Karpas-422 (cell line): ENCODE measurements at regions not wholly inside any gene's neighbourhood (a gene's known extent, or its start where the extent isn't known, plus 50 kb on each side); places are given as distances from the start of the nearest gene placed in this dataset.

Experiments
- DNase-seq: peaks from one replicate; pipeline ENCODE4 v3.0.0-alpha.2; 2015
- H2AFZ ChIP-seq: fragments of 200-600 bp; sonication (generic); 2 replicates; pipeline ENCODE4 v1.6.1; 2014; ENCODE audit warnings: antibody characterized with exemption, low read length, mixed read lengths
- H3K27ac ChIP-seq: fragments of 200-600 bp; sonication (generic); 2 replicates; pipeline ENCODE4 v1.5.1; 2014; ENCODE audit warnings: mild to moderate bottlenecking, low read length, moderate library complexity
- H3K27me3 ChIP-seq: fragments of 200-600 bp; sonication (generic); 2 replicates; pipeline ENCODE4 v1.6.1; 2014; ENCODE audit warnings: low read length, mixed read lengths
- H3K36me3 ChIP-seq: fragments of 200-600 bp; sonication (generic); 2 replicates; pipeline ENCODE4 v1.6.1; 2014; ENCODE audit warnings: low read length, mixed read lengths; ENCODE audit not compliant: insufficient read depth
- H3K4me1 ChIP-seq: fragments of 200-600 bp; sonication (generic); 2 replicates; pipeline ENCODE4 v1.6.1; 2014; ENCODE audit warnings: mild to moderate bottlenecking, low read length, mixed read lengths
- H3K4me2 ChIP-seq: fragments of 200-600 bp; sonication (generic); 2 replicates; pipeline ENCODE4 v1.6.1; 2014; ENCODE audit warnings: low read length, low read depth, mild to moderate bottlenecking; ENCODE audit not compliant: poor library complexity, severe bottlenecking
- H3K4me3 ChIP-seq: fragments of 200-600 bp; sonication (generic); 2 replicates; pipeline ENCODE4 v1.5.1; 2014; ENCODE audit warnings: mild to moderate bottlenecking, antibody characterized with exemption, low read length, mixed read lengths
- H3K79me2 ChIP-seq: fragments of 200-600 bp; sonication (generic); 2 replicates; pipeline ENCODE4 v1.6.1; 2014; ENCODE audit warnings: mild to moderate bottlenecking, low read length, mixed read lengths
- H3K9ac ChIP-seq: fragments of 200-600 bp; sonication (generic); 2 replicates; pipeline ENCODE4 v1.6.0; 2014; ENCODE audit warnings: low read length
- H3K9me2 ChIP-seq: fragments of 200-600 bp; sonication (generic), shearing (Covaris generic); replicated peaks from 2 replicates; pipeline ENCODE4 v1.6.0; 2014; ENCODE audit warnings: mild to moderate bottlenecking, low read length, moderate library complexity; ENCODE audit not compliant: insufficient read depth
- H3K9me3 ChIP-seq: fragments of 300-700, 200-600 bp; sonication (generic); 2 replicates; pipeline ENCODE4 v1.6.1; 2014; ENCODE audit warnings: low read length, mixed read lengths
- H4K20me1 ChIP-seq: fragments of 200-600 bp; sonication (generic); 2 replicates; pipeline ENCODE4 v1.6.1; 2014; ENCODE audit warnings: mild to moderate bottlenecking, antibody characterized with exemption, low read length, low read depth; ENCODE audit not compliant: insufficient read depth

GRCh38 chr14:29425705-29426482 is 501.8 kb downstream of the PRKD1 start:
- Histone ChIP-seq H3K4me3 (no peak overlapping the region), H3K4me1 (no peaks in the 10 kb centered on the region), H3K9me2 (no peaks in the 10 kb centered on the region), H3K36me3 (no peaks in the 10 kb centered on the region; the same call in 1 of the 2 replicates), H3K79me2 (no peaks in the 10 kb centered on the region), H3K4me2 (no peak overlapping the region), H3K27ac (no peak overlapping the region), H4K20me1 (no peaks in the 10 kb centered on the region), H3K9ac (no peak overlapping the region), H2AFZ (no peak overlapping the region), H3K9me3 (peaks cover 54% of the 10 kb centered on the region), H3K27me3 (no peaks in the 10 kb centered on the region)
- DNase-seq, result no peak

DNA sequence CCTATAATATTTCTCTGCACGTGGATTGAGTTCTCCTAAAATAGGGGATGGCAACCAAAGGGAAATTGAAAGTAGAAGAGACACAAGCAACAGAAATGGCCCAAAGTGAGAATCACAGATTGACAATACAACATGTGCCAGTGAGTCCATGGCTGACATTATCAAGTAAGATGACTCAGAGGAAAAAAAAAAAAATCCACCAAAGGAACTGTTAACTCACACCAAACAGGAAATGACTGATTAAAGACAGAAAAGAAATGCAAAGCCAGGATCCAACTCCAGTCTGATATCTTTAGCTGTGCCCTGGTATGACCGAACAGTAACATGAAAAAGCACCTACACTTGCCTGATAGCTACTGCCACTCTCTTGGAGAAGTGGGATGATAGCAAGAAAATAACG is 485.0 kb downstream of the PRKD1 start:
- Histone ChIP-seq H3K27ac (no peak overlapping the region), H3K27me3 (no peaks in the 10 kb centered on the region), H2AFZ (no peak overlapping the region), H4K20me1 (no peaks in the 10 kb centered on the region), H3K9ac (no peak overlapping the region), H3K4me3 (no peak overlapping the region), H3K36me3 (no peaks in the 10 kb centered on the region), H3K9me2 (no peaks in the 10 kb centered on the region), H3K79me2 (no peaks in the 10 kb centered on the region), H3K9me3 (peaks cover 56% of the 10 kb centered on the region), H3K4me1 (no peaks in the 10 kb centered on the region), H3K4me2 (no peak overlapping the region)
- no peak for DNase-seq

DNA sequence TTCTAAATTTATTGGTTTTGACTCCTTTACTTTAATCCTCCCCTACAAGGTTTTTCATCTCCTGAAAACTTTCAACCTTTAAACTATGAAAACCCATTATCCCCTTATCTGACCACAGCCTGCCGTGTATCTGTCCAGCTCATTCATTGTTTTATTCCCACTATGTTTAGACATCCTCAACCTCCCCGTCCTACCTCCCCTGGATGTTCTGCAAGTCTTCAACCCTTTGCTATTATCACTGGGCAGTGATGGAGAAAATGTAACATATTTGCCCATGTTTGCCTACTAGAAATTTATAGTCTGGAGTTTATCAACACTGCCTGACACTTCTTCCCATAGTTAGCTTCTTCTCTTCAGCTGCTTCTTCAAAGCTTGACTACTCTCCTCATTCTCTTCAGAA is 483.4 kb downstream of the PRKD1 start:
- H3K9ac ChIP-seq, result no peak overlapping the region
- DNase-seq, result no peak
- H3K36me3 ChIP-seq, result no peaks in the 10 kb centered on the region
- H2AFZ ChIP-seq, result no peak overlapping the region
- no peaks in the 10 kb centered on the region for H3K79me2 ChIP-seq
- H3K27me3 ChIP-seq, result no peaks in the 10 kb centered on the region
- H4K20me1 ChIP-seq, result no peaks in the 10 kb centered on the region
- no peaks in the 10 kb centered on the region for H3K4me1 ChIP-seq
- peaks cover 49% of the 10 kb centered on the region for H3K9me3 ChIP-seq
- no peak overlapping the region for H3K4me2 ChIP-seq
- no peaks in the 10 kb centered on the region; the same call in 1 of the 2 replicates for H3K9me2 ChIP-seq
- H3K4me3 ChIP-seq, result no peak overlapping the region
- no peak overlapping the region for H3K27ac ChIP-seq

- H3K4me1 ChIP-seq, result no peaks in the 10 kb centered on the region
- no peaks in the 10 kb centered on the region for H3K79me2 ChIP-seq
- no peak for DNase-seq
- H3K36me3 ChIP-seq, result no peaks in the 10 kb centered on the region
- no peak overlapping the region for H3K27ac ChIP-seq
- peaks cover 46% of the 10 kb centered on the region for H3K9me3 ChIP-seq
- H2AFZ ChIP-seq, result no peak overlapping the region
- no peaks in the 10 kb centered on the region for H4K20me1 ChIP-seq
- H3K9ac ChIP-seq, result no peak overlapping the region
- no peak overlapping the region for H3K4me3 ChIP-seq
- no peaks in the 10 kb centered on the region; the same call in 1 of the 2 replicates for H3K9me2 ChIP-seq
- no peak overlapping the region for H3K4me2 ChIP-seq
- no peaks in the 10 kb centered on the region for H3K27me3 ChIP-seq
These were observed 482.8 kb downstream of the PRKD1 start for GRCh38 chr14:29444805-29445204.

DNA sequence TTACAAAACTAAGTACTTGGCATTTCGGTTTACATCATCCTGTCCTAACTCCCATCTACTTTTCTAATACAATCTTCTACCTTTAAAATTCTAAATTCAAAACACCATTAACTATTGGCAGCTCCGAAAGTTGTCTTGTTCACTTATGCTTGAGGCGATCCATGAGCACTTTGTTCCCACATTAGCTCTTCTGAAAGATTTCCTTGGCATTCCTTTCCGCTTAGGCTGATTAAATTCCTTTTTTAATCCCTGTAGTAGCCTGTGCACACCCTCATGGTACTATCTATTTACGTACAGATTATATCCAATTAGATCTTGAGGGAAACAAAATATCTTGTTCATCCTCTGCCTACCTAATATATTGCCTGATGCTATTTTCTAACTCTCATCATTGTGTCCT is 480.7 kb downstream of the PRKD1 start:
- no peak for DNase-seq
- no peaks in the 10 kb centered on the region for H4K20me1 ChIP-seq
- H3K27me3 ChIP-seq, result no peaks in the 10 kb centered on the region
- no peak overlapping the region for H2AFZ ChIP-seq
- no peak overlapping the region for H3K4me2 ChIP-seq
- H3K27ac ChIP-seq, result no peak overlapping the region
- H3K9me3 ChIP-seq, result peaks cover 46% of the 10 kb centered on the region
- no peak overlapping the region for H3K9ac ChIP-seq
- no peaks in the 10 kb centered on the region for H3K36me3 ChIP-seq
- H3K4me1 ChIP-seq, result no peaks in the 10 kb centered on the region
- H3K79me2 ChIP-seq, result no peaks in the 10 kb centered on the region
- no peaks in the 10 kb centered on the region; the same call in 1 of the 2 replicates for H3K9me2 ChIP-seq
- H3K4me3 ChIP-seq, result no peak overlapping the region

GRCh38 chr14:29451941-29452340 is 475.7 kb downstream of the PRKD1 start:
- Histone ChIP-seq H2AFZ (no peak overlapping the region), H3K27me3 (no peaks in the 10 kb centered on the region), H3K79me2 (no peaks in the 10 kb centered on the region), H3K27ac (no peak overlapping the region), H3K9ac (no peak overlapping the region), H3K4me1 (no peaks in the 10 kb centered on the region), H3K36me3 (no peaks in the 10 kb centered on the region), H3K4me2 (no peak overlapping the region), H3K4me3 (no peak overlapping the region), H3K9me2 (no peaks in the 10 kb centered on the region; the same call in 1 of the 2 replicates), H4K20me1 (no peaks in the 10 kb centered on the region), H3K9me3 (peaks cover 41% of the 10 kb centered on the region)
- DNase-seq, result no peak

GRCh38 chr14:29453045-29453444 is 474.6 kb downstream of the PRKD1 start:
- no peak for DNase-seq
- H3K9me3 ChIP-seq, result peaks cover 46% of the 10 kb centered on the region
- no peaks in the 10 kb centered on the region for H3K4me1 ChIP-seq
- H2AFZ ChIP-seq, result no peak overlapping the region
- no peaks in the 10 kb centered on the region for H3K27me3 ChIP-seq
- no peak overlapping the region for H3K4me2 ChIP-seq
- H3K9ac ChIP-seq, result no peak overlapping the region
- no peaks in the 10 kb centered on the region; the same call in 1 of the 2 replicates for H3K9me2 ChIP-seq
- H3K36me3 ChIP-seq, result no peaks in the 10 kb centered on the region
- no peak overlapping the region for H3K4me3 ChIP-seq
- H3K27ac ChIP-seq, result no peak overlapping the region
- no peaks in the 10 kb centered on the region for H3K79me2 ChIP-seq
- H4K20me1 ChIP-seq, result no peaks in the 10 kb centered on the region

GRCh38 chr14:29454026-29454693 is 473.5 kb downstream of the PRKD1 start:
- no peaks in the 10 kb centered on the region for H3K4me1 ChIP-seq
- H3K9me3 ChIP-seq, result peaks cover 50% of the 10 kb centered on the region
- H3K4me2 ChIP-seq, result no peak overlapping the region
- no peaks in the 10 kb centered on the region for H3K9me2 ChIP-seq
- H3K27ac ChIP-seq, result no peak overlapping the region
- H3K4me3 ChIP-seq, result no peak overlapping the region
- H2AFZ ChIP-seq, result no peak overlapping the region
- H4K20me1 ChIP-seq, result no peaks in the 10 kb centered on the region
- H3K27me3 ChIP-seq, result no peaks in the 10 kb centered on the region
- no peak overlapping the region for H3K9ac ChIP-seq
- no peaks in the 10 kb centered on the region for H3K36me3 ChIP-seq
- H3K79me2 ChIP-seq, result no peaks in the 10 kb centered on the region
- no peak for DNase-seq
